HEK293 (cell line): ENCODE measurements at regions not wholly inside any gene's neighbourhood (a gene's known extent, or its start where the extent isn't known, plus 50 kb on each side); places are given as distances from the start of the nearest gene placed in this dataset.
A peak's percentile ranks its signal among the peaks of the same experiment; 100 is the strongest.

Experiments
- RBAK ChIP-seq: fragments of 450-650 bp; formaldehyde crosslinking; IDR thresholded peaks from 2 replicates; pipeline ENCODE4 v1.5.1; 2016; ENCODE audit warnings: missing biosample characterization, missing genetic modification characterization
- SETDB1 ChIP-seq: IDR thresholded peaks from one replicate; pipeline ENCODE4 v1.6.1; 2017; ENCODE audit warnings: mild to moderate bottlenecking, low read length, moderate library complexity, mixed read lengths; ENCODE audit not compliant: insufficient read length
- SP2 ChIP-seq: fragments of 450-650 bp; formaldehyde crosslinking; IDR thresholded peaks from 2 replicates; pipeline ENCODE4 v1.5.1; 2016; ENCODE audit warnings: missing biosample characterization, missing genetic modification characterization
- SP7 ChIP-seq: fragments of 450-650 bp; formaldehyde crosslinking; IDR thresholded peaks from 2 replicates; pipeline ENCODE4 v1.5.1; 2016; ENCODE audit warnings: missing biosample characterization, missing genetic modification characterization
- ZBTB1 ChIP-seq: fragments of 450-650 bp; formaldehyde crosslinking; IDR thresholded peaks from 2 replicates; pipeline ENCODE4 v1.5.1; 2016; ENCODE audit warnings: missing biosample characterization, missing genetic modification characterization
- ZNF621 ChIP-seq: fragments of 450-650 bp; formaldehyde crosslinking; IDR thresholded peaks from 2 replicates; pipeline ENCODE4 v1.5.1; 2017; ENCODE audit warnings: missing biosample characterization, missing genetic modification characterization
- ZNF776 ChIP-seq: fragments of 450-650 bp; formaldehyde crosslinking; IDR thresholded peaks from 2 replicates; pipeline ENCODE4 v1.5.0; 2017; ENCODE audit warnings: missing biosample characterization, missing genetic modification characterization, borderline replicate concordance
- TF ChIP-seq, protein P1 (sequence below): fragments of 450-650 bp; formaldehyde crosslinking; IDR thresholded peaks from 2 replicates; pipeline ENCODE4 v1.5.1; 2016; ENCODE audit warnings: missing biosample characterization, missing genetic modification characterization, borderline replicate concordance
- TF ChIP-seq, protein P2 (sequence below): fragments of 450-650 bp; formaldehyde crosslinking; IDR thresholded peaks from 2 replicates; pipeline ENCODE4 v1.5.1; 2016; ENCODE audit warnings: missing biosample characterization, missing genetic modification characterization
- TF ChIP-seq, protein P3 (sequence below): fragments of 450-650 bp; formaldehyde crosslinking; IDR thresholded peaks from 2 replicates; pipeline ENCODE4 v1.5.1; 2016; ENCODE audit warnings: missing biosample characterization, missing genetic modification characterization, low read depth
- TF ChIP-seq, protein P4 (sequence below): fragments of 450-650 bp; formaldehyde crosslinking; IDR thresholded peaks from 2 replicates; pipeline ENCODE4 v1.5.1; 2016; ENCODE audit warnings: missing biosample characterization, missing genetic modification characterization

DNA sequence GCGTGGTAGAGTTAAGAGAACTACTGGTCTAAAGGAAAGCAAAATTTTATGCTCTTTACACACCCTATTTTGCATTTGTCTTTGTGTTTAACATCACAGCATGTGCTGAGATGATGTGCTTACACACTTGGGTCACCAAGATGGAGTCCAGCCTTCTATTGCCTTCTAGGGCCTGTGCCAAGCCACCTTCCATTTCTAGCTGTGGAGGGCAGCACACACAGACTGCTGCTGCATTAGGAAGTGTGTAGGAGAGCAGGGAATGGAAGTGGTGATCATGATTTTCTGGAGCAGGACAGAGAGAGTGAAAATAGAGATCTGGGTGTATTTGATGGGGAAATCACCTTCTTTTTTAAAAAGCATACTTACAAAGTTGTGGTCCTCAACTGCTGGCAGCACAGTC lies 191.6 kb downstream of the SOX4 start:
- TF ChIP-seq ZBTB1 (no peak), ZNF621 (tag by site-specific recombination) (no peak), RBAK (tag by site-specific recombination) (no peak), SP2 (no peak), SP7 (tag by site-specific recombination) (no peak), SETDB1 (no peak), ZNF776 (tag by site-specific recombination) (no peak)
- TF ChIP-seq, protein P1, sequence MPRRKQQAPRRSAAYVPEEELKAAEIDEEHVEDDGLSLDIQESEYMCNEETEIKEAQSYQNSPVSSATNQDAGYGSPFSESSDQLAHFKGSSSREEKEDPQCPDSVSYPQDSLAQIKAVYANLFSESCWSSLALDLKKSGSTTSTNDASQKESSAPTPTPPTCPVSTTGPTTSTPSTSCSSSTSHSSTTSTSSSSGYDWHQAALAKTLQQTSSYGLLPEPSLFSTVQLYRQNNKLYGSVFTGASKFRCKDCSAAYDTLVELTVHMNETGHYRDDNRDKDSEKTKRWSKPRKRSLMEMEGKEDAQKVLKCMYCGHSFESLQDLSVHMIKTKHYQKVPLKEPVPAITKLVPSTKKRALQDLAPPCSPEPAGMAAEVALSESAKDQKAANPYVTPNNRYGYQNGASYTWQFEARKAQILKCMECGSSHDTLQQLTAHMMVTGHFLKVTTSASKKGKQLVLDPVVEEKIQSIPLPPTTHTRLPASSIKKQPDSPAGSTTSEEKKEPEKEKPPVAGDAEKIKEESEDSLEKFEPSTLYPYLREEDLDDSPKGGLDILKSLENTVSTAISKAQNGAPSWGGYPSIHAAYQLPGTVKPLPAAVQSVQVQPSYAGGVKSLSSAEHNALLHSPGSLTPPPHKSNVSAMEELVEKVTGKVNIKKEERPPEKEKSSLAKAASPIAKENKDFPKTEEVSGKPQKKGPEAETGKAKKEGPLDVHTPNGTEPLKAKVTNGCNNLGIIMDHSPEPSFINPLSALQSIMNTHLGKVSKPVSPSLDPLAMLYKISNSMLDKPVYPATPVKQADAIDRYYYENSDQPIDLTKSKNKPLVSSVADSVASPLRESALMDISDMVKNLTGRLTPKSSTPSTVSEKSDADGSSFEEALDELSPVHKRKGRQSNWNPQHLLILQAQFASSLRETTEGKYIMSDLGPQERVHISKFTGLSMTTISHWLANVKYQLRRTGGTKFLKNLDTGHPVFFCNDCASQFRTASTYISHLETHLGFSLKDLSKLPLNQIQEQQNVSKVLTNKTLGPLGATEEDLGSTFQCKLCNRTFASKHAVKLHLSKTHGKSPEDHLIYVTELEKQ (tag by site-specific recombination), result no peak
- TF ChIP-seq, protein P2, sequence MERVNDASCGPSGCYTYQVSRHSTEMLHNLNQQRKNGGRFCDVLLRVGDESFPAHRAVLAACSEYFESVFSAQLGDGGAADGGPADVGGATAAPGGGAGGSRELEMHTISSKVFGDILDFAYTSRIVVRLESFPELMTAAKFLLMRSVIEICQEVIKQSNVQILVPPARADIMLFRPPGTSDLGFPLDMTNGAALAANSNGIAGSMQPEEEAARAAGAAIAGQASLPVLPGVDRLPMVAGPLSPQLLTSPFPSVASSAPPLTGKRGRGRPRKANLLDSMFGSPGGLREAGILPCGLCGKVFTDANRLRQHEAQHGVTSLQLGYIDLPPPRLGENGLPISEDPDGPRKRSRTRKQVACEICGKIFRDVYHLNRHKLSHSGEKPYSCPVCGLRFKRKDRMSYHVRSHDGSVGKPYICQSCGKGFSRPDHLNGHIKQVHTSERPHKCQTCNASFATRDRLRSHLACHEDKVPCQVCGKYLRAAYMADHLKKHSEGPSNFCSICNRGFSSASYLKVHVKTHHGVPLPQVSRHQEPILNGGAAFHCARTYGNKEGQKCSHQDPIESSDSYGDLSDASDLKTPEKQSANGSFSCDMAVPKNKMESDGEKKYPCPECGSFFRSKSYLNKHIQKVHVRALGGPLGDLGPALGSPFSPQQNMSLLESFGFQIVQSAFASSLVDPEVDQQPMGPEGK, result no peak
- TF ChIP-seq, protein P3, sequence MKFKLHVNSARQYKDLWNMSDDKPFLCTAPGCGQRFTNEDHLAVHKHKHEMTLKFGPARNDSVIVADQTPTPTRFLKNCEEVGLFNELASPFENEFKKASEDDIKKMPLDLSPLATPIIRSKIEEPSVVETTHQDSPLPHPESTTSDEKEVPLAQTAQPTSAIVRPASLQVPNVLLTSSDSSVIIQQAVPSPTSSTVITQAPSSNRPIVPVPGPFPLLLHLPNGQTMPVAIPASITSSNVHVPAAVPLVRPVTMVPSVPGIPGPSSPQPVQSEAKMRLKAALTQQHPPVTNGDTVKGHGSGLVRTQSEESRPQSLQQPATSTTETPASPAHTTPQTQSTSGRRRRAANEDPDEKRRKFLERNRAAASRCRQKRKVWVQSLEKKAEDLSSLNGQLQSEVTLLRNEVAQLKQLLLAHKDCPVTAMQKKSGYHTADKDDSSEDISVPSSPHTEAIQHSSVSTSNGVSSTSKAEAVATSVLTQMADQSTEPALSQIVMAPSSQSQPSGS (tag by site-specific recombination), result no peak
- TF ChIP-seq, protein P4, sequence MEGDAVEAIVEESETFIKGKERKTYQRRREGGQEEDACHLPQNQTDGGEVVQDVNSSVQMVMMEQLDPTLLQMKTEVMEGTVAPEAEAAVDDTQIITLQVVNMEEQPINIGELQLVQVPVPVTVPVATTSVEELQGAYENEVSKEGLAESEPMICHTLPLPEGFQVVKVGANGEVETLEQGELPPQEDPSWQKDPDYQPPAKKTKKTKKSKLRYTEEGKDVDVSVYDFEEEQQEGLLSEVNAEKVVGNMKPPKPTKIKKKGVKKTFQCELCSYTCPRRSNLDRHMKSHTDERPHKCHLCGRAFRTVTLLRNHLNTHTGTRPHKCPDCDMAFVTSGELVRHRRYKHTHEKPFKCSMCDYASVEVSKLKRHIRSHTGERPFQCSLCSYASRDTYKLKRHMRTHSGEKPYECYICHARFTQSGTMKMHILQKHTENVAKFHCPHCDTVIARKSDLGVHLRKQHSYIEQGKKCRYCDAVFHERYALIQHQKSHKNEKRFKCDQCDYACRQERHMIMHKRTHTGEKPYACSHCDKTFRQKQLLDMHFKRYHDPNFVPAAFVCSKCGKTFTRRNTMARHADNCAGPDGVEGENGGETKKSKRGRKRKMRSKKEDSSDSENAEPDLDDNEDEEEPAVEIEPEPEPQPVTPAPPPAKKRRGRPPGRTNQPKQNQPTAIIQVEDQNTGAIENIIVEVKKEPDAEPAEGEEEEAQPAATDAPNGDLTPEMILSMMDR (tag by site-specific recombination), result 0 out of 2 replicates have a peak, but pooled peaks have one; percentile 32
